Dendritic cell treated with granulocyte-macrophage colony-stimulating factor and Interleukin-4, amounts not matched to agents 40 ng/mL and 50 ng/mL, for 4 days (primary cell): ENCODE measurements at regions not wholly inside any gene's neighbourhood (a gene's known extent, or its start where the extent isn't known, plus 50 kb on each side); places are given as distances from the start of the nearest gene placed in this dataset.

Experiments used
- H3K27ac Mint-ChIP-seq: one replicate; pipeline ENCODE4 v1.8.0; 2022; ENCODE audit warnings: mild to moderate bottlenecking, mixed read lengths
- H3K27me3 Mint-ChIP-seq: one replicate; pipeline ENCODE4 v1.8.0; 2022; ENCODE audit warnings: mild to moderate bottlenecking, mixed read lengths
- H3K36me3 Mint-ChIP-seq: one replicate; pipeline ENCODE4 v1.8.0; 2022; ENCODE audit warnings: low read depth, mixed read lengths
- H3K4me1 Mint-ChIP-seq: one replicate; pipeline ENCODE4 v1.8.0; 2022; ENCODE audit warnings: low read depth, mixed read lengths
- H3K4me3 Mint-ChIP-seq: one replicate; pipeline ENCODE4 v1.8.0; 2022; ENCODE audit warnings: mild to moderate bottlenecking, moderate library complexity, mixed read lengths
- H3K9me3 Mint-ChIP-seq: one replicate; pipeline ENCODE4 v1.8.0; 2022; ENCODE audit warnings: mixed read lengths
- intact Hi-C: fragments of 100-400 bp; cut with micrococcal nuclease; formaldehyde crosslinking; loops from one replicate; pipeline ENCODE4 v1.15.0; 2022

DNA sequence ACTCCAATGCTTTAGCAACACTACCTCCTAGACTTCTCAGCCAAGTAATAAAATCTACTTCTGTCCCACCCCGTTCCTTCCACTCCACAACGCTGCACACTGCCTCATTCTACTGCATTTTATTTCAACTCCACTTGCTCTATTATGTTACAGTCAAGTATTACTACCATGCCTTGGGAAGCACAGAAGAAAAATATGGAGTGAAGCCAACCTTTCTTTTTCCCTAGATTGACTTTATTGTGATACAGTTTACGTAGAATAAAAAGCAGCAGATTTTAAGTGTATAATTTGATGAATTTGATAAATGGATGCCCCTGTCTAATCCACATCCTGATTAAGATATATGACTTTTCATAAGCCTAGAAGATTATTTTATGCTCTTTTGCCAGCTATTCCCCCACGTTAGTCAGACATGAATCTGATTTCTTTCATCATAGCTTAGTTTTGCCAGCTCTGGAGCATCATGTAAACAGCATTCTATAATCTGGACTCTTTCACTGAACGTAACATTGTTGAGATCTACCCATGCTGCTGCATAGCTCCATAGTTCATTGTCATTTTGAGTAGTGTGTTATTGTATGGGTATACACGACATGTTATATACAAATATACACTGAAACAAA, 676.8 kb upstream of the RAB6C start:
- intact Hi-C loops, result no loop called here
- no peaks in the 10 kb centered on the region for H3K4me1 Mint-ChIP-seq
- no peaks in the 10 kb centered on the region for H3K36me3 Mint-ChIP-seq
- H3K27ac Mint-ChIP-seq, result no peak overlapping the region
- no peaks in the 10 kb centered on the region for H3K9me3 Mint-ChIP-seq
- H3K4me3 Mint-ChIP-seq, result no peak overlapping the region
- H3K27me3 Mint-ChIP-seq, result no peaks in the 10 kb centered on the region

DNA sequence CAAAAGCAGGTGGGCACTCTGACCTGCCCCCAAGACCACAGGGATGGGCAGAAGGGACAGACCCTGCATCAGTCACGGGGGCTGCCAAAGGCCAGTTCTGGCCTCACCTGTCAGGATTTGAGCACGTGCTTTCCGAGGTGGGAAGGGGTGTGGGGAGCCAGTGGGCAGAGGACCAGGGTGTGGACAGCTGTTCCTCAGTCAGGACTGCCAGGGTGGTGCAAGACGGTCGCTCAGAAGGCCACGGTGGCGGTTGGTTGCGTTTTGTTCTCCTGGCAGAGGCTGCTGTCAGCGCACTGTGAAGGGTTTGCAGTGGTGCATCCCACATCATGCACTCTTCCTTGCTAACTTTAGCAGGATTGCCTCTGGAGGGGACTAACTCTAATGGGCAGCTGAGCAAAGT, 665.3 kb upstream of the RAB6C start:
- no peaks in the 10 kb centered on the region for H3K4me1 Mint-ChIP-seq

DNA sequence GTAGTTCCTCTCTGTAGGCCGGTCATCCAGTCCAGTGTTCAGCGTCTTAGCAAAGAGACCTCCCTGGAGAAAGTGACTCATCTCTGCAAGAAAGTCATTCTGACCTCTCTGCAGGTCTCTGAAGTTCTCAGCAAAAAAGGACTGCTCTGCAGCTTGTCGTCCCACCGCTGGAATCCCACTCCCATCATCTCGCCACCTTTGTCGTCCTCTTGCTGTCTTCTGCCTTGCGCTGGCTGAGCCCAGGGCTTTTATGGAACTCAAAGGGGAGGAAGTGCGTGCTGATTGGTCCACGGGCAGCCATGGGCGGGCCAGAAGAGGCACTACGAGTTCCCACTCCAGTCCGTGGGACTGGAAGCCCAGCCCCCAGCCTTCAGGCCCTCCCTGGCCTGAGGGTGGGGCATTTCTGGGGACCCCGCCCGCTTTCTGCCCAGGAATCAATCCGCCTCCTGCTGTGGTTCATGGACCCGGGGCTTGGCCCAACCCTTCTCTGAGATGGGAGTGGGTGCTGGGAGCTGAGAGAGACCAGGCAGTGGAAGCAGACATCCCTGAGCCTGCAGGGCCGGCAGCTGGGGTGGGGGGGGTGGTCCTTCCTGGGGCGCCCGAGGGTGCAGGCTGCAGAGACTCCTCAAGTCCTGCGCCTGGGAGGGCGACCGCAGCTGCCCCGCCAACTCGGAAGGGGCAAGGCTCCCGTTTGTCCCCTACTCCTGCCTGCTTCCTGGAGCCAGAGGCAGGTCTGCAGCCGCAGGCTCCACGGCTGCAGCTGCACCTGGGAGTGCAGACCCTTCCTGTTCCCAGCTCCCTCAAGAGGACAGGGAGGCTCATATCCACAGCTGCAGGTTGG, 660.7 kb upstream of the RAB6C start:
- intact Hi-C loops, result no loop called here

More for the DNA sequence above, 665.3 kb upstream of the RAB6C start:
- no peaks in the 10 kb centered on the region for H3K36me3 Mint-ChIP-seq
- H3K9me3 Mint-ChIP-seq, result no peaks in the 10 kb centered on the region
- no peak overlapping the region for H3K4me3 Mint-ChIP-seq
- no peak overlapping the region for H3K27ac Mint-ChIP-seq
- H3K27me3 Mint-ChIP-seq, result no peaks in the 10 kb centered on the region
- intact Hi-C loops, result no loop called here

DNA sequence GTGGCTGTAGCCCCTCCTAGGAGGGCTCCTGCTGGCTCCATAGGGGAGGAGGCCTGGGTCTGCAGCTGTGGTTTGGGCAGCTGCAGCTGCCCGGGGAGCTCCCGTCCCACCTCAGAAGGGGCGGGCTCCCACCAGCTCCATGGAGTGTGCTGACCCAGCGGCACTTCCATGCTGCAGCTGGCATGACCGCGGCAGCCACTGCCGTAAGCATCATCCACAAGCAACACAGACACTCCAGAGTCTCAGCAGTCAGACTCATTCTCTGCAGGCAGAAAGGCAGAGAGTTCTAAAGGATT, 660.1 kb upstream of the RAB6C start:
- Mint-ChIP-seq H3K27me3 (no peaks in the 10 kb centered on the region), H3K9me3 (no peaks in the 10 kb centered on the region), H3K4me1 (no peaks in the 10 kb centered on the region), H3K27ac (no peak overlapping the region), H3K36me3 (no peaks in the 10 kb centered on the region), H3K4me3 (no peak overlapping the region)
- intact Hi-C loops, result no loop called here

More for the DNA sequence above, 660.7 kb upstream of the RAB6C start:
- H3K36me3 Mint-ChIP-seq, result no peaks in the 10 kb centered on the region
- H3K9me3 Mint-ChIP-seq, result no peaks in the 10 kb centered on the region
- no peak overlapping the region for H3K27ac Mint-ChIP-seq
- H3K27me3 Mint-ChIP-seq, result no peaks in the 10 kb centered on the region
- no peaks in the 10 kb centered on the region for H3K4me1 Mint-ChIP-seq
- no peak overlapping the region for H3K4me3 Mint-ChIP-seq

DNA sequence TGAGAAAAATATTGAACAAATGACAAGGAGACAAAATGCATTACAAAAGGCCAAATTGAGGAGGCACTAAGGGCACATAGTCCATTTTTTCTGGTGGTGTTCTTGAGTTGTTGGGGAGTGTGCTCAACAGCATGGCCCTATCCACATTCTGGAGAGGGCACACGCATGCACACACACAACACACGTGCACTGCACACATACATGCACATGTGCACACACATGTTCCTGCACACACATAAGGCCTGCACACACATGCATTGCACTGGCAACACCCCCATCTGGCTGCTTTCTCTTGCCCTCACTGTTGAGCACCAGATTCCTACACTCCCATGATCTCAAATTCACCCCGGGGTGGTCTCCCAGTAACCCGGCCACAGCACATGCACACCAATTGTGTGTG, 659.2 kb upstream of the RAB6C start:
- H3K9me3 Mint-ChIP-seq, result no peaks in the 10 kb centered on the region
- H3K4me1 Mint-ChIP-seq, result no peaks in the 10 kb centered on the region
- no peak overlapping the region for H3K27ac Mint-ChIP-seq
- H3K4me3 Mint-ChIP-seq, result no peak overlapping the region
- intact Hi-C loops, result no loop called here
- H3K36me3 Mint-ChIP-seq, result no peaks in the 10 kb centered on the region
- no peaks in the 10 kb centered on the region for H3K27me3 Mint-ChIP-seq

DNA sequence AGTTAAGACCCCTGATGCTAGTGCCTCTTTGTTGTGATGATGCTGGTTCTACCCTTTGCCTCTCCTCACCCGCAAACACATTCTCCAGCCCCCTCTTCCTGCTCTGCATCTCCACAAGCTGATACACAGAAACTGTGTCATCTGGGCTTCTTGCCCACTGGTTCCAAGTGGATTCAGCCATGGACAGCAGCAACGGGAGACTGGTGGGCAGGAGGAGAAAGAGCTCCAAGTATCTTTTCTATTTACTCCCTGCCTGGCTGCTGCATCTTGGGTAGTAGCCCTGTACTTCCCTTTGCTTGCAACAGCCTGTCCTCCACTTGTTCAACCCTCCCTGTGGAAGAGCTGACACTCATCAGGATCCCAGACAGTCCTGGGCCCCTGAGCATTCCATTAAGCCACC, 655.1 kb upstream of the RAB6C start:
- intact Hi-C loops, result no loop called here
- H3K27ac Mint-ChIP-seq, result no peak overlapping the region
- H3K4me1 Mint-ChIP-seq, result no peaks in the 10 kb centered on the region
- no peak overlapping the region for H3K4me3 Mint-ChIP-seq
- no peaks in the 10 kb centered on the region for H3K27me3 Mint-ChIP-seq
- no peaks in the 10 kb centered on the region for H3K36me3 Mint-ChIP-seq
- H3K9me3 Mint-ChIP-seq, result peaks cover 7% of the 10 kb centered on the region

DNA sequence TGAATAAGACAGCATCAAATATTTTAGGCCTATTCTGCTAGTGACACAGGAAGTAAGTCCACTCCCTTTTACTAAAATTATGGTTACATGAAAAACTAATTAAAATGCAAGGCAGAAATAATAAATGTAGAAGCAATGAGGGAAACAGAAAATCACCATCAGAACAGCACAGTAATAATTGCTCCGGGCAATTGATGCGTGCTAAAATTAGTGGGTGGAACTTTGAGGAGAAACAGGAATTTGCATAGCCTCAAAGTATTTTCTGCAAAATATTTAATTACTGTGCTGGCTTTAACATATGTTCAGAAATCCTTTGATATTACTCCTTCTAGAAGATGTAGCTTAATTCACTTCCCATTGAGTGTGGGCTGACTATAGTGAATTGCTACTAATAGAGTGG, 654.3 kb upstream of the RAB6C start:
- intact Hi-C loops, result no loop called here
- H3K4me3 Mint-ChIP-seq, result no peak overlapping the region
- H3K27me3 Mint-ChIP-seq, result no peaks in the 10 kb centered on the region
- H3K4me1 Mint-ChIP-seq, result no peaks in the 10 kb centered on the region
- H3K36me3 Mint-ChIP-seq, result no peaks in the 10 kb centered on the region
- no peak overlapping the region for H3K27ac Mint-ChIP-seq
- H3K9me3 Mint-ChIP-seq, result peaks cover 11% of the 10 kb centered on the region

DNA sequence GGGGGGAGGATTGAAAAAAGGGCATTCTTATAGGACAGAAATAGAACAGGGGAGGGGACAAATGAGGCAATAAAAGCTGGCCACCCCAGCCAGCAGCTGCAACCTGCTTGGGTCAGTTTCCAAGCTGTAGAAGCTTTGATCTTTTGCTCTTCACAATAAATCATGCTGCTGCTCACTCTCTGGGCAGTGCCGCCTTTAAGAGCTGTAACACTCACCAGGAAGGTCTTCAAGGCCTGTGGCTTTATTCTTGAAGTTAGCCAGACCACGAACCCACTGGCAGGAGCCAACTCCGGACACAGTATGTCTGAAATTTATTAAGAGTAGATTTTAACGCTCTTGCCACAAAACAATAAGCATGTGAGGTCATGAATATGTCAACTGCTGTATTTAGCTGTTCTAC, 649.9 kb upstream of the RAB6C start:
- no peaks in the 10 kb centered on the region for H3K36me3 Mint-ChIP-seq
- peaks cover 11% of the 10 kb centered on the region for H3K9me3 Mint-ChIP-seq
- intact Hi-C loops, result no loop called here
- H3K4me1 Mint-ChIP-seq, result no peaks in the 10 kb centered on the region
- no peak overlapping the region for H3K4me3 Mint-ChIP-seq
- H3K27ac Mint-ChIP-seq, result no peak overlapping the region
- H3K27me3 Mint-ChIP-seq, result no peaks in the 10 kb centered on the region

DNA sequence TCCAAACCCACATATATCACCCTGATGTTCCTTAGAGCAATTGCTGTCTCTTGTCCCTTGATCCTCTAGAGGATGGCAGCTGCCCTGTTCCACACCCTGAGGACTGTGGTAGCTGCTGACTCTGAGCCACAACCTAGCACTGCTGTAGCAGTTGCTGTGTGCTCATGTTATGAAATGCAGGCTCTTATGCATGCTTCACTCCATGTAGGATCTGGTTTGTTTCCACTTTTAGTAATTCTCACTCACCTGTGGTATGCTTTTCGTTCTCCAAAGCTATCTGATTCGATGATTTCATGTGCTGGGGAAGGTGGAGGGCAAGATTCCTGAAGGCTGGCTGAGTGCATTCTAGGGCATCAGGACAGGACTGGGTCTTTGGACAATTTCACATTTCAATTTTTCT, 649.0 kb upstream of the RAB6C start:
- H3K9me3 Mint-ChIP-seq, result peaks cover 11% of the 10 kb centered on the region
- intact Hi-C loops, result no loop called here
- no peaks in the 10 kb centered on the region for H3K27me3 Mint-ChIP-seq
- H3K27ac Mint-ChIP-seq, result no peak overlapping the region
- no peak overlapping the region for H3K4me3 Mint-ChIP-seq
- no peaks in the 10 kb centered on the region for H3K4me1 Mint-ChIP-seq
- no peaks in the 10 kb centered on the region for H3K36me3 Mint-ChIP-seq

DNA sequence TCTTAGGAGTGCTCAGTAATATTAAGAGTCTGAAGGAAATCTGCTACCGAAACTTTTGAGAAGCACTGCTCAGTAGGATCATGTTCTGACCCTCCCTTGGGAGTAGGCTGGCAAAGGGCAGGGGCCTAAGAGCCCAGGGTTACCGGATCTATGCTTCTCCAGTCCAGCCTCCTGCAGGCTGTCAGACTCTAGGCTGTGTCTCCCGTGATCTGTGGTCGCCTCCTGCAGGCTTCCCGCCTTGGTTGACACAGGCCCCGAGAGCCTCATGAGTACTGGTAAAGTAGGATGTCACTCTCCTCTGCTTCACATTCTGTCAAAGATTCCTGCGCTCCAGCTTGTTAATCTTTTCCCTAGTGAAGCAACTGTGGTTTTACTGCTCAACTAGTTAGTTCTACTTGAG, 647.8 kb upstream of the RAB6C start:
- no peak overlapping the region for H3K27ac Mint-ChIP-seq
- intact Hi-C loops, result no loop called here
- H3K4me1 Mint-ChIP-seq, result no peaks in the 10 kb centered on the region
- H3K9me3 Mint-ChIP-seq, result peaks cover 11% of the 10 kb centered on the region
- no peaks in the 10 kb centered on the region for H3K27me3 Mint-ChIP-seq
- no peak overlapping the region for H3K4me3 Mint-ChIP-seq
- H3K36me3 Mint-ChIP-seq, result no peaks in the 10 kb centered on the region

DNA sequence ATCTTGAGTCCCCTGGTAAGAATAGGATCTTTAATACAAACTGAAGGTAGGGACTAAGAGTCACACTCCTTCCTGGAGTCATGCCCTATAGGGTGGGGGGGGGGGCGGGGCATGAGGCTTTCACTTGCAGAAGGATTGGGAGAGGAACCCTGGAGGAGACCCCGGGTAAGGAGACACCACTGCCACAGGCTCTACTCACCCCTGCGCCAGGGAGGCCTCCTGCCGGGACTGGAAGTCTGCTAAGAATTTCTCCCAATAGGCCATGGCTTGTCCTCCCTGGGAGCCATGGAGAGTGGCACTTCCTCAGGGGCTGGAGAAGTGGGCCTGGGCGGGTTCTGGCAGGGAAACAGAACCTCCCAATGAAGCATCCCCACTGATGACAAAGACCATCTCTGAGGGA, 645.3 kb upstream of the RAB6C start:
- H3K36me3 Mint-ChIP-seq, result no peaks in the 10 kb centered on the region
- intact Hi-C loops, result no loop called here
- peaks cover 13% of the 10 kb centered on the region for H3K9me3 Mint-ChIP-seq
- H3K27ac Mint-ChIP-seq, result no peak overlapping the region
- H3K4me1 Mint-ChIP-seq, result no peaks in the 10 kb centered on the region
- no peak overlapping the region for H3K4me3 Mint-ChIP-seq
- H3K27me3 Mint-ChIP-seq, result no peaks in the 10 kb centered on the region

DNA sequence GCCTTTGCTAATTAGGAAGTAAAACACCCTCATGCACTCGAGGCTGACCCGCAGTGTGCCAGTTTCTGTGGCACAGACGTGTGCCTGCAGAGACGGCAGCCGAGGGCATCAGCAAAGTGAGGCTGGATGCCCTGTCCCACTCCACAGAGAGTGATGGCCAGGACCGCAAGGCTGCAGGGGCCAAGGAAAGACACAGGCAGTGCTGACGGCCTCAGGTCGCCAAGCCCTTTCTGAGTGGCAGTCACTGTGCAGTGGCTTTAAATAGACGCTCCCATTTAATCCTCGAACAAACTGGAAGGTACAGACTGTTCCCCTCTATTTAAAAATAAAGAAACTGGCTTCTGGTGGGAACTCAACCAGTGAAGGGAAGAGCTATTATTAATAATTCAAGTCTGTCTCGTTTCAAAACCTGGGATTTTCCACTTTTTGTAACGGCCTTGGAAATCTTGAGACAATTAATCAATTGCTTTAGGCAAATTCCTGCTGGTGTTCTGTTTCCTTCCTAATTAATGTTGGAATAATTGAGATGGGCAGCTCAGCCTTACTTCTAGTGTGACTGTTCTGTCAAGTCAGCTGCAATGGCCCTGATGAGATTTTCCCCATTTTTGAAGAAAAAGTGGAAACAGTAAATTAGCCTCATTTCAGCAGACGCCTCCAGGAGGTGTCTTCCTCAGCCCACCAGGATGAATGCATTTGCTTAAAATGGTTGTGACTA, 644.6 kb upstream of the RAB6C start:
- Mint-ChIP-seq H3K4me3 (no peak overlapping the region), H3K9me3 (peaks cover 7% of the 10 kb centered on the region), H3K4me1 (no peaks in the 10 kb centered on the region), H3K36me3 (no peaks in the 10 kb centered on the region), H3K27me3 (no peaks in the 10 kb centered on the region), H3K27ac (no peak overlapping the region)
- intact Hi-C loops, result no loop called here

DNA sequence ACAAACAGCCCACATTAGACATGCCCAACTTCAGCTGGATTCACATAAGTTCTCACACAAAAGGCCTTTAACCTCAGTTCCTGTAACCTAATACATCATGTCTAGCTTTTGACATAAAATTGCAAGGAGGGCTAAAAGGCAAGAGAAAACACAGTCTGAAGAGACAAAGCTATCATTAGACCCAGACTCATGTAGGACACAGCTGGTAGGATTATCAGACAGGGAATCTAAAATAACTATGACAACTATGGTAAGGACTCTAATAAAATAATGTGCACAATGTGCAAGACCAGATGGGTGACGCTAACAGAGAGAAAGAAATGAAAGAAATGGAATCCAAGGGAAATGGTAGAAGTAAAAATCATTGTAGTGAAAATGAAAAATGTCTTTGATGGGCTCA, 643.2 kb upstream of the RAB6C start:
- no peak overlapping the region for H3K27ac Mint-ChIP-seq
- H3K4me1 Mint-ChIP-seq, result no peaks in the 10 kb centered on the region
- H3K4me3 Mint-ChIP-seq, result no peak overlapping the region
- peaks cover 20% of the 10 kb centered on the region for H3K9me3 Mint-ChIP-seq
- intact Hi-C loops, result no loop called here
- H3K36me3 Mint-ChIP-seq, result no peaks in the 10 kb centered on the region
- H3K27me3 Mint-ChIP-seq, result no peaks in the 10 kb centered on the region

DNA sequence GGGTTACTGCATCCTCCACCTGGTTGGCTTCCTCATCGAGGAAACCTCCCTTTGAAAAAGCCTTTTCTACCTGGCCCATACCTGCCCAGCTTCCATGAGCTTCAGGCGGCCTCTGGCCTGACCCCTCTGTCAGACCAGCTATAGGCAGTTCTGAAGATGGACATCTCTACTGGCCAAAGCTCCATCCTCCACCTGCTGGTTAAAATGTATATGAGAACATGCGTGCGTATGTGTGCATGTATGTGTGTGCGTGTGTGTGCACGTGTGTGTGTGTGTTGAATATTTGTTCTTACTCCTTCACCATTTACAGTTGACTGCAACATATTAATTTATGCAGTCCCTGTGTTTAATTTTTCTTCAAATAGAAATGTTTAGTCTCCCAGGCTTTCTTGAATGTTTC, 642.4 kb upstream of the RAB6C start:
- Mint-ChIP-seq H3K9me3 (peaks cover 26% of the 10 kb centered on the region), H3K27me3 (no peaks in the 10 kb centered on the region), H3K36me3 (no peaks in the 10 kb centered on the region), H3K4me3 (no peak overlapping the region), H3K4me1 (no peaks in the 10 kb centered on the region), H3K27ac (no peak overlapping the region)
- intact Hi-C loops, result no loop called here
